ENCODE measurements at regions not wholly inside any gene's neighbourhood (a gene's known extent, or its start where the extent isn't known, plus 50 kb on each side); places are given as distances from the start of the nearest gene placed in this dataset.

DNA sequence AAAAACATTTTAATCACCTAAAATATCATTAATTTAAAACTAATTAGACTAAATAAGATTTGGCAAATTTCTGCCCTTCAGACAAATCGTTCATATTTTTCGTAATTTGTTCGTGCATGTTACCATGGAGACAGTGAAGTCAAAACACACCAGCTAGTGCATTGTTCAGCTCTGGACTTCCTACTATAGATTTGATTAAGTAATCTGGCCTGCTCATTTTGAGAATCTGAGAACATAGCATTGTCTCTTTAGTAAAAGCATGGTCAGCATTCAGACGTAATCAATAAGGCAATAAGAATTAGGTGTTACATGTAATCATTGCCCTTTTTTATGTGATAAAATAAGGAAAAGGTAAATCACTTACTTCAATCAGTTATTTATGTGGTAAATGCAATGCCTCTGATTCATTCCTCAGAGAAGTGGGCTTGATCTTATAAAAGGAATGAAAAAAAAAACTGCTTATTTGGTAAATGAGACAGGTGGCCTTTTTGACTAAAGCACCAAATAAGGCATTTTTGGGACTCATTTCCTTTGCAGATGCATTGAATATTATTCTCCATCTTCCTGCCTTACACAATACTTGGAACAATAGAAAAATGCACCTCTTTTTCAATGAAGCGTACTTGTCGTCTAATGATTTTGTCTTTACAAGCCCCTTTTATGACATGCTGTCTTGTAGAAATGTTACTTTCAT is 84.5 kb upstream of the FNDC3B start:
- TF ChIP-seq POLR2A (IDR thresholded peaks at IDR 0.05; ENCODE audit: low read length) (no peak), GATA1 (IDR thresholded peaks at IDR 0.05; ENCODE audit: low read depth, low read length) (no peak)

Measured in erythroblast (primary cell).